HepG2 (cell line): ENCODE measurements at regions not wholly inside any gene's neighbourhood (a gene's known extent, or its start where the extent isn't known, plus 50 kb on each side); places are given as distances from the start of the nearest gene placed in this dataset.

ENCODE experiments used
- CBX2 ChIP-seq, 2 experiments: fragments of 200-600 bp in 1 of 2; sonication (generic); formaldehyde crosslinking in 1 of 2; IDR thresholded peaks; 2 replicates each; pipeline versions ENCODE4 v1.7.0 to v1.8.1; 2018 to 2022; ENCODE audit warnings: low read depth in 2 of 2, low read length in 1 of 2, mild to moderate bottlenecking in 1 of 2, missing genetic modification reagents in 1 of 2
- CHD4 ChIP-seq: fragments of 200-600 bp; sonication (generic); IDR thresholded peaks from 2 replicates; pipeline ENCODE4 v1.7.0; 2017; ENCODE audit warnings: mild to moderate bottlenecking, low read length, borderline replicate concordance
- CTCF ChIP-seq: sonication (generic); formaldehyde crosslinking; IDR thresholded peaks from 2 replicates; pipeline ENCODE4 v1.5.0; 2020; ENCODE audit warnings: mild to moderate bottlenecking, missing genetic modification reagents, moderate library complexity
- FOXM1 ChIP-seq: sonication (generic); formaldehyde crosslinking; IDR thresholded peaks from 2 replicates; pipeline ENCODE4 v1.5.0; 2020; ENCODE audit warnings: missing genetic modification reagents
- GPBP1L1 ChIP-seq: sonication (generic); formaldehyde crosslinking; IDR thresholded peaks from 2 replicates; pipeline ENCODE4 v1.5.0; 2020; ENCODE audit warnings: mild to moderate bottlenecking, missing genetic modification reagents
- POLR2A ChIP-seq, 2 experiments: IDR thresholded peaks; 2 replicates each; pipeline ENCODE4 v1.6.1; 2011; ENCODE audit warnings: low read depth in 2 of 2, low read length in 2 of 2, mild to moderate bottlenecking in 1 of 2, moderate library complexity in 1 of 2; ENCODE audit not compliant: insufficient read depth in 1 of 2
- REST ChIP-seq, 2 experiments: IDR thresholded peaks; 2 replicates each; pipeline ENCODE4 v1.6.1; 2011 to 2012; ENCODE audit warnings: low read length in 2 of 2, borderline replicate concordance in 1 of 2, low read depth in 1 of 2, mild to moderate bottlenecking in 1 of 2, moderate library complexity in 1 of 2
- RNF2 ChIP-seq: fragments of 450-650 bp; conservative IDR thresholded peaks from 2 replicates; pipeline ENCODE4 v1.6.1; 2016; ENCODE audit warnings: low read depth
- TF ChIP-seq, protein P1 (sequence below), 2 experiments: sonication (generic) in 1 of 2; formaldehyde crosslinking in 1 of 2; IDR thresholded peaks; 2 replicates each; pipeline versions ENCODE4 v1.5.1 to v1.6.1; 2011 to 2020; ENCODE audit warnings: borderline replicate concordance in 1 of 2, low read depth in 1 of 2, low read length in 1 of 2, mild to moderate bottlenecking in 1 of 2, missing genetic modification reagents in 1 of 2, moderate library complexity in 1 of 2
- TF ChIP-seq, protein P2 (sequence below): sonication (generic); formaldehyde crosslinking; conservative IDR thresholded peaks from 2 replicates; pipeline ENCODE4 v1.4.0; 2020; ENCODE audit warnings: missing genetic modification reagents

GRCh38 chr13:83691966-83692365 is 190.3 kb downstream of the SLITRK1 start:
- TF ChIP-seq CTCF (CRISPR knock-in tag): no peak
- TF ChIP-seq CBX2 (IDR thresholded peaks at IDR 0.05; ENCODE audit: low read depth, low read length): no peak
- no peak for TF ChIP-seq CBX2 (CRISPR knock-in tag; IDR thresholded peaks at IDR 0.05; ENCODE audit: low read depth)
- no peak for TF ChIP-seq GPBP1L1 (CRISPR knock-in tag)
- TF ChIP-seq RNF2: no peak
- no peak for TF ChIP-seq CHD4
- TF ChIP-seq POLR2A (IDR thresholded peaks at IDR 0.05; ENCODE audit: insufficient read depth in 1 of 2, low read depth in 2 of 2, low read length in 2 of 2): no peak
- TF ChIP-seq, protein P1, sequence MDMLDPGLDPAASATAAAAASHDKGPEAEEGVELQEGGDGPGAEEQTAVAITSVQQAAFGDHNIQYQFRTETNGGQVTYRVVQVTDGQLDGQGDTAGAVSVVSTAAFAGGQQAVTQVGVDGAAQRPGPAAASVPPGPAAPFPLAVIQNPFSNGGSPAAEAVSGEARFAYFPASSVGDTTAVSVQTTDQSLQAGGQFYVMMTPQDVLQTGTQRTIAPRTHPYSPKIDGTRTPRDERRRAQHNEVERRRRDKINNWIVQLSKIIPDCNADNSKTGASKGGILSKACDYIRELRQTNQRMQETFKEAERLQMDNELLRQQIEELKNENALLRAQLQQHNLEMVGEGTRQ (IDR thresholded peaks at IDR 0.05; ENCODE audit: low read depth, low read length): no peak
- TF ChIP-seq, protein P1 (CRISPR knock-in tag; IDR thresholded peaks at IDR 0.05; ENCODE audit: borderline replicate concordance): no peak
- TF ChIP-seq FOXM1: no peak
- TF ChIP-seq, protein P2, sequence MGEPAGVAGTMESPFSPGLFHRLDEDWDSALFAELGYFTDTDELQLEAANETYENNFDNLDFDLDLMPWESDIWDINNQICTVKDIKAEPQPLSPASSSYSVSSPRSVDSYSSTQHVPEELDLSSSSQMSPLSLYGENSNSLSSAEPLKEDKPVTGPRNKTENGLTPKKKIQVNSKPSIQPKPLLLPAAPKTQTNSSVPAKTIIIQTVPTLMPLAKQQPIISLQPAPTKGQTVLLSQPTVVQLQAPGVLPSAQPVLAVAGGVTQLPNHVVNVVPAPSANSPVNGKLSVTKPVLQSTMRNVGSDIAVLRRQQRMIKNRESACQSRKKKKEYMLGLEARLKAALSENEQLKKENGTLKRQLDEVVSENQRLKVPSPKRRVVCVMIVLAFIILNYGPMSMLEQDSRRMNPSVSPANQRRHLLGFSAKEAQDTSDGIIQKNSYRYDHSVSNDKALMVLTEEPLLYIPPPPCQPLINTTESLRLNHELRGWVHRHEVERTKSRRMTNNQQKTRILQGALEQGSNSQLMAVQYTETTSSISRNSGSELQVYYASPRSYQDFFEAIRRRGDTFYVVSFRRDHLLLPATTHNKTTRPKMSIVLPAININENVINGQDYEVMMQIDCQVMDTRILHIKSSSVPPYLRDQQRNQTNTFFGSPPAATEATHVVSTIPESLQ: no peak
- TF ChIP-seq REST (IDR thresholded peaks at IDR 0.05; ENCODE audit: borderline replicate concordance in 1 of 2, low read depth in 1 of 2, low read length in 2 of 2): no peak
